HCT116 (cell line): ENCODE measurements at regions not wholly inside any gene's neighbourhood (a gene's known extent, or its start where the extent isn't known, plus 50 kb on each side); places are given as distances from the start of the nearest gene placed in this dataset.

Source experiments
- ATAC-seq: fragments of 200-7000 bp; cut with Tn5 transposase; 2 replicates; pipeline ENCODE4 v1.9.1; 2020; ENCODE audit warnings: mild to moderate bottlenecking, moderate library complexity
- BruUV-seq: library from RNA; stranded (reverse); fragments of 400-500 nt; replicated peaks from 2 replicates; lab custom pipeline; 2021; lab: Mats Ljungman, UMichigan
- CTCF ChIA-PET: fragments of 300-600 bp; sonication (Branson Sonifier 250); formaldehyde crosslinking; loops from one replicate; lab custom pipeline; 2021; ENCODE audit warnings: antibody characterized with exemption; lab: Charles Lee
- POLR2A ChIA-PET: fragments of 300-600, 350-600 bp; sonication (Branson Sonifier 250); formaldehyde crosslinking; loops from one replicate; lab custom pipeline; 2021; ENCODE audit warnings: antibody characterized with exemption; lab: Charles Lee
- RAD21 ChIA-PET, 2 experiments: fragments of 300-600 bp; sonication (Branson Sonifier 250); formaldehyde crosslinking; loops; one replicate each; lab custom pipeline; 2023; ENCODE audit warnings: low total read pairs in 2 of 2; ENCODE audit not compliant: uncharacterized antibody in 2 of 2, unreplicated experiment in 2 of 2, low non-redundant PET in 1 of 2; lab: Charles Lee
- DNase-seq: peaks from one replicate; pipeline ENCODE4 v3.0.0-alpha.2; 2010; ENCODE audit warnings: low read depth, low spot score
- H2AFZ ChIP-seq: fragments of 200-600 bp; shearing (Covaris generic), sonication (generic); 2 replicates; pipeline ENCODE4 v1.6.1; 2017; ENCODE audit warnings: low read depth, mixed run types, mixed read lengths, antibody characterized with exemption, low read length; ENCODE audit not compliant: poor library complexity, severe bottlenecking
- H3K27ac ChIP-seq: 2 replicates; pipeline ENCODE4 v1.5.1; 2012; ENCODE audit warnings: low read depth, low read length
- H3K27me3 ChIP-seq: fragments of 200-600 bp; sonication (generic); 2 replicates; pipeline ENCODE4 v1.6.1; 2016; ENCODE audit warnings: mixed run types, low read length, mixed read lengths; ENCODE audit not compliant: insufficient read depth
- H3K36me3 ChIP-seq, 2 experiments: fragments of 200-500 bp in 1 of 2; fragments of 200-600 bp in 1 of 2; sonication (Bioruptor generic) in 1 of 2; sonication (generic) in 1 of 2; 2 replicates each; pipeline versions ENCODE4 v1.5.1 to v1.6.1; 2014 to 2016; ENCODE audit warnings: low read length in 2 of 2, inconsistent platforms in 1 of 2, mixed read lengths in 1 of 2, mixed run types in 1 of 2; ENCODE audit not compliant: insufficient read depth in 2 of 2, control insufficient read depth in 1 of 2
- H3K4me1 ChIP-seq, 2 experiments: fragments of 200-600 bp in 1 of 2; sonication (generic) in 1 of 2; 2 replicates each; pipeline versions ENCODE4 v1.5.1 to v1.6.1; 2012 to 2017; ENCODE audit warnings: low read length in 2 of 2, inconsistent platforms in 1 of 2, mild to moderate bottlenecking in 1 of 2, mixed read lengths in 1 of 2, mixed run types in 1 of 2, moderate library complexity in 1 of 2; ENCODE audit not compliant: insufficient read depth in 2 of 2, control insufficient read depth in 1 of 2
- H3K4me2 ChIP-seq: fragments of 200-600 bp; sonication (generic); 2 replicates; pipeline ENCODE4 v1.6.1; 2017; ENCODE audit warnings: mixed run types, low read length, mixed read lengths
- H3K4me3 ChIP-seq, 2 experiments: fragments of 200-600 bp in 1 of 2; sonication (generic) in 1 of 2; replicated peaks in 1 of 2; 2 replicates each; pipeline ENCODE4 v1.5.1; 2011 to 2016; ENCODE audit warnings: low read length in 2 of 2, control low read depth in 1 of 2, low read depth in 1 of 2, mild to moderate bottlenecking in 1 of 2, mixed read lengths in 1 of 2, mixed run types in 1 of 2
- H3K79me2 ChIP-seq: fragments of 200-600 bp; sonication (generic); 2 replicates; pipeline ENCODE4 v1.6.1; 2017; ENCODE audit warnings: mild to moderate bottlenecking, mixed run types, low read length, moderate library complexity, mixed read lengths; ENCODE audit not compliant: insufficient read depth
- H3K9ac ChIP-seq: fragments of 200-600 bp; sonication (generic); 2 replicates; pipeline ENCODE4 v1.6.1; 2016; ENCODE audit warnings: low read length, mixed read lengths
- H3K9me2 ChIP-seq: fragments of 200-600 bp; sonication (generic), shearing (Covaris generic); 2 replicates; pipeline ENCODE4 v1.6.1; 2017; ENCODE audit warnings: mixed run types, mild to moderate bottlenecking, moderate library complexity; ENCODE audit not compliant: insufficient read depth
- H3K9me3 ChIP-seq, 2 experiments: fragments of 200-500 bp in 1 of 2; fragments of 200-600 bp in 1 of 2; sonication (Bioruptor generic) in 1 of 2; sonication (generic) in 1 of 2; 2 replicates each; pipeline ENCODE4 v1.6.1; 2014 to 2017; ENCODE audit warnings: low read length in 2 of 2, mixed read lengths in 2 of 2, inconsistent platforms in 1 of 2, low read depth in 1 of 2, mild to moderate bottlenecking in 1 of 2, mixed run types in 1 of 2, moderate library complexity in 1 of 2; ENCODE audit not compliant: control insufficient read depth in 1 of 2, insufficient read depth in 1 of 2
- H4K20me1 ChIP-seq: fragments of 200-600 bp; sonication (generic), shearing (Covaris generic); 2 replicates; pipeline ENCODE4 v1.6.1; 2017; ENCODE audit warnings: mixed run types, mild to moderate bottlenecking, moderate library complexity; ENCODE audit not compliant: insufficient read depth
- ATF3 ChIP-seq: IDR thresholded peaks from 2 replicates; pipeline ENCODE4 v1.6.1; 2012
- CBX3 ChIP-seq: IDR thresholded peaks from 2 replicates; pipeline ENCODE4 v1.6.1; 2012; ENCODE audit warnings: low read depth
- CEBPB ChIP-seq: IDR thresholded peaks from 2 replicates; pipeline ENCODE4 v1.6.1; 2012; ENCODE audit warnings: low read depth
- ELF1 ChIP-seq: IDR thresholded peaks from 2 replicates; pipeline ENCODE4 v1.6.1; 2012; ENCODE audit warnings: low read depth, borderline replicate concordance
- EZH2 ChIP-seq: fragments of 200-600 bp; sonication (generic); IDR thresholded peaks from 2 replicates; pipeline ENCODE4 v1.6.1; 2017; ENCODE audit warnings: antibody characterized with exemption, mixed run types
- FOSL1 ChIP-seq: IDR thresholded peaks from 2 replicates; pipeline ENCODE4 v1.6.1; 2012; ENCODE audit warnings: low read depth
- JUND ChIP-seq: IDR thresholded peaks from 2 replicates; pipeline ENCODE4 v1.6.1; 2012
- POLR2A ChIP-seq: IDR thresholded peaks from 2 replicates; pipeline ENCODE4 v1.7.0; 2011; ENCODE audit warnings: borderline replicate concordance; ENCODE audit not compliant: insufficient read depth, insufficient read length; ENCODE audit errors: extremely low read depth
- POLR2AphosphoS5 ChIP-seq: IDR thresholded peaks from 2 replicates; pipeline ENCODE4 v1.6.1; 2011; ENCODE audit warnings: mild to moderate bottlenecking, low read depth, low read length, moderate library complexity
- RAD21 ChIP-seq: IDR thresholded peaks from 2 replicates; pipeline ENCODE4 v1.6.1; 2012; ENCODE audit warnings: low read depth, mild to moderate bottlenecking
- REST ChIP-seq: IDR thresholded peaks from 2 replicates; pipeline ENCODE4 v1.6.1; 2012; ENCODE audit warnings: low read depth
- SP1 ChIP-seq: IDR thresholded peaks from 2 replicates; pipeline ENCODE4 v1.6.1; 2012; ENCODE audit warnings: low read depth
- SRF ChIP-seq: IDR thresholded peaks from 2 replicates; pipeline ENCODE4 v1.6.1; 2012; ENCODE audit warnings: low read depth
- TCF7L2 ChIP-seq: IDR thresholded peaks from 2 replicates; pipeline ENCODE4 v1.7.0; 2011; ENCODE audit warnings: borderline replicate concordance, inconsistent platforms; ENCODE audit not compliant: insufficient read depth, insufficient read length; ENCODE audit errors: extremely low read depth
- ZFX ChIP-seq: fragments of 450-650 bp; IDR thresholded peaks from 2 replicates; pipeline ENCODE4 v1.6.1; 2017
- intact Hi-C: fragments of 100-400 bp; cut with micrococcal nuclease; formaldehyde crosslinking; loops from 2 replicates; pipeline ENCODE4 v1.10.0; 2022
- TF ChIP-seq, protein P1 (sequence below): IDR thresholded peaks from 2 replicates; pipeline ENCODE4 v1.6.1; 2011; ENCODE audit warnings: mild to moderate bottlenecking, low read length, moderate library complexity; ENCODE audit not compliant: insufficient replicate concordance; ENCODE audit errors: extremely low read depth

- BruUV-seq, result no TSS peak
- no peak overlapping the region for H2AFZ ChIP-seq
- peaks cover 0 to 5% of the 10 kb centered on the region in 2 experiments; a peak in 2 of 4 replicates for H3K9me3 ChIP-seq
- H3K9ac ChIP-seq, result no peak overlapping the region
- POLR2A ChIA-PET, result no interaction called here
- no peak overlapping the region for H3K4me3 ChIP-seq
- no peaks in the 10 kb centered on the region for H3K9me2 ChIP-seq
- H3K27ac ChIP-seq, result no peak overlapping the region
- RAD21 ChIA-PET, result no interaction called here
- H3K27me3 ChIP-seq, result no peaks in the 10 kb centered on the region
- DNase-seq (no peak), ATAC-seq (no peak)
- no peaks in the 10 kb centered on the region for H4K20me1 ChIP-seq
- TF ChIP-seq ATF3 (no peak), SRF (no peak), ZFX (no peak)
- no peaks in the 10 kb centered on the region for H3K4me1 ChIP-seq
- intact Hi-C loops, result no loop called here
- no peaks in the 10 kb centered on the region for H3K36me3 ChIP-seq
- CTCF ChIA-PET, result no interaction called here
- no peak overlapping the region for H3K4me2 ChIP-seq
- H3K79me2 ChIP-seq, result no peaks in the 10 kb centered on the region
These were observed 422.5 kb upstream of the SLC8A1 start for GRCh38 chr2:40874380-40874779.

GRCh38 chr2:40877734-40878288, 425.9 kb upstream of the SLC8A1 start:
- Histone ChIP-seq H3K79me2 (no peaks in the 10 kb centered on the region), H3K4me1 (no peaks in the 10 kb centered on the region), H3K9me3 (peaks cover 0 to 5% of the 10 kb centered on the region in 2 experiments; a peak in 2 of 4 replicates), H3K27me3 (no peaks in the 10 kb centered on the region), H3K9me2 (no peaks in the 10 kb centered on the region), H3K36me3 (no peaks in the 10 kb centered on the region), H3K9ac (no peak overlapping the region), H3K27ac (no peak overlapping the region), H3K4me3 (no peak overlapping the region), H4K20me1 (no peaks in the 10 kb centered on the region), H2AFZ (no peak overlapping the region), H3K4me2 (no peak overlapping the region)
- ChIA-PET RAD21 (no interaction called here), CTCF (no interaction called here), POLR2A (no interaction called here)
- ATAC-seq (no peak), DNase-seq (no peak)
- no TSS peak for BruUV-seq
- intact Hi-C loops, result no loop called here
- TF ChIP-seq CBX3 (no peak), RAD21 (no peak), ELF1 (no peak), EZH2 (no peak), TCF7L2 (no peak), SP1 (no peak), JUND (no peak), POLR2A (no peak), POLR2AphosphoS5 (no peak), FOSL1 (no peak), CEBPB (no peak), ATF3 (no peak), SRF (no peak), REST (no peak)
- TF ChIP-seq, protein P1, sequence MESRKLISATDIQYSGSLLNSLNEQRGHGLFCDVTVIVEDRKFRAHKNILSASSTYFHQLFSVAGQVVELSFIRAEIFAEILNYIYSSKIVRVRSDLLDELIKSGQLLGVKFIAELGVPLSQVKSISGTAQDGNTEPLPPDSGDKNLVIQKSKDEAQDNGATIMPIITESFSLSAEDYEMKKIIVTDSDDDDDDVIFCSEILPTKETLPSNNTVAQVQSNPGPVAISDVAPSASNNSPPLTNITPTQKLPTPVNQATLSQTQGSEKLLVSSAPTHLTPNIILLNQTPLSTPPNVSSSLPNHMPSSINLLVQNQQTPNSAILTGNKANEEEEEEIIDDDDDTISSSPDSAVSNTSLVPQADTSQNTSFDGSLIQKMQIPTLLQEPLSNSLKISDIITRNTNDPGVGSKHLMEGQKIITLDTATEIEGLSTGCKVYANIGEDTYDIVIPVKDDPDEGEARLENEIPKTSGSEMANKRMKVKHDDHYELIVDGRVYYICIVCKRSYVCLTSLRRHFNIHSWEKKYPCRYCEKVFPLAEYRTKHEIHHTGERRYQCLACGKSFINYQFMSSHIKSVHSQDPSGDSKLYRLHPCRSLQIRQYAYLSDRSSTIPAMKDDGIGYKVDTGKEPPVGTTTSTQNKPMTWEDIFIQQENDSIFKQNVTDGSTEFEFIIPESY, result no peak
